ENCODE measurements at regions not wholly inside any gene's neighbourhood (a gene's known extent, or its start where the extent isn't known, plus 50 kb on each side); places are given as distances from the start of the nearest gene placed in this dataset.

DNA sequence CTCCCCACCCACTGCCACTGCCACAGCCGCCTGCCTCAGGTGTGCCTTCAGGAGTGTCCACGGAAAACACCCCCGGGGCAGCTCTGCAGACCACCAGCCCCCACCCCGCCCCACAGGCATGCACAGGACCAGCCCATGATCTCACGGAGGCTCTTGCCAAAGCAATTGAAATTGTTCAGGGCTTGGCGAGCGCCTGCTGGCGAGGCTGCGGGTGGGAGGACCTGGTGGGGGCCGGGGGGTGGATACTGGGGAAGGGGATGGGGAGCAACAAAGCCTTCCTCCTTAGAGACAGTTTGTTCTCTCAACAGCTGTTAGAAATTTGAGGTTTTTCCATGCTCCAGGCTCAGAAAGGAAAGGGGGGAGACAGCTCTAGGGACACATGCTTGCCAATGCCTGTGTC is 274.7 kb downstream of the MN1 start:
- Histone ChIP-seq H2BK120ac (replicated peaks; ENCODE audit: low read depth, low read length) (no peak overlapping the region), H3K4ac (replicated peaks; ENCODE audit: insufficient read length, low read depth, low read length) (no peak overlapping the region), H3K18ac (ENCODE audit: extremely low read depth, low read length) (no peak overlapping the region), H2BK15ac (ENCODE audit: low read length) (no peak overlapping the region), H3K36me3 (ENCODE audit: control insufficient read depth in 2 of 4, insufficient read depth in 4 of 4, low read length in 3 of 4) (no peaks in the 10 kb centered on the region), H4K20me1 (replicated peaks in 1 of 2; ENCODE audit: control insufficient read depth in 1 of 2, insufficient read depth in 2 of 2, low read length in 2 of 2) (no peaks in the 10 kb centered on the region), H4K5ac (ENCODE audit: insufficient read length, low read depth, low read length) (no peak overlapping the region), H3K23ac (ENCODE audit: insufficient read length) (no peak overlapping the region), H3K4me2 (ENCODE audit: insufficient read depth in 1 of 2, low read depth in 2 of 2, low read length in 2 of 2) (no peak overlapping the region), H3K9me3 (ENCODE audit: insufficient read depth in 2 of 2, low read depth in 1 of 2, low read length in 1 of 2) (no peaks in the 10 kb centered on the region), H3K9ac (replicated peaks in 1 of 4; ENCODE audit: extremely low read depth in 1 of 4, low read depth in 3 of 4, low read length in 3 of 4) (no peak overlapping the region), H2BK5ac (ENCODE audit: low read depth, low read length) (no peak overlapping the region), H2BK12ac (ENCODE audit: low read depth, low read length) (no peak overlapping the region), H3K27me3 (replicated peaks in 1 of 4; ENCODE audit: control insufficient read depth in 3 of 4, extremely low read depth in 1 of 4, insufficient read depth in 3 of 4, low read length in 3 of 4) (no peaks in the 10 kb centered on the region; a peak in 1 of 7 replicates), H2BK20ac (ENCODE audit: low read length) (no peak overlapping the region), H2AFZ (ENCODE audit: low read length) (no peak overlapping the region), H3K27ac (ENCODE audit: low read depth, low read length) (no peak overlapping the region), H4K91ac (replicated peaks; ENCODE audit: insufficient read length, low read length) (no peak overlapping the region), H2AK5ac (ENCODE audit: low read depth, low read length) (no peak overlapping the region), H3K56ac (replicated peaks; ENCODE audit: insufficient read length, low read depth, low read length) (no peak overlapping the region), H3K14ac (ENCODE audit: insufficient read length) (no peak overlapping the region), H3K79me1 (ENCODE audit: low read depth, low read length) (no peaks in the 10 kb centered on the region), H3K4me1 (replicated peaks in 1 of 4; ENCODE audit: control insufficient read depth in 3 of 4, insufficient read depth in 4 of 4, low read length in 3 of 4) (no peaks in the 10 kb centered on the region; a peak in 1 of 7 replicates), H3K23me2 (ENCODE audit: low read depth, low read length) (peaks cover 2% of the 10 kb centered on the region; the same call in 1 of the 2 replicates), H3K4me3 (ENCODE audit: extremely low read depth in 1 of 4, insufficient read depth in 2 of 4, low read depth in 3 of 4, low read length in 4 of 4) (no peak overlapping the region), H4K8ac (ENCODE audit: extremely low read depth, insufficient read depth, low read length) (no peak overlapping the region), H3K79me2 (ENCODE audit: control insufficient read depth in 1 of 2, insufficient read depth in 2 of 2, low read length in 2 of 2) (no peaks in the 10 kb centered on the region)
- POLR2A ChIA-PET (ENCODE audit: partially characterized antibody), result no interaction called here
- no peak for DNase-seq (ENCODE audit: low read depth in 1 of 2, low spot score in 2 of 2)
- TF ChIP-seq SP4 (IDR thresholded peaks at IDR 0.05; ENCODE audit: low read length), result no peak
- TF ChIP-seq EGR1 (IDR thresholded peaks at IDR 0.05; ENCODE audit: borderline replicate concordance, low read depth, low read length), result no peak
- TF ChIP-seq RFX5 (IDR thresholded peaks at IDR 0.05; ENCODE audit: borderline replicate concordance, low read depth, low read length), result no peak
- TF ChIP-seq CEBPB (IDR thresholded peaks at IDR 0.05; ENCODE audit: low read depth, low read length), result no peak
- TF ChIP-seq RXRA (IDR thresholded peaks at IDR 0.05; ENCODE audit: insufficient read depth, low read depth, low read length), result no peak
- TF ChIP-seq POU5F1 (IDR thresholded peaks at IDR 0.05; ENCODE audit: low read depth, low read length), result no peak
- TF ChIP-seq TBP (IDR thresholded peaks at IDR 0.05; ENCODE audit: low read depth, low read length), result no peak
- no peak for TF ChIP-seq TEAD4 (IDR thresholded peaks at IDR 0.05; ENCODE audit: low read depth, low read length)
- TF ChIP-seq EP300 (IDR thresholded peaks at IDR 0.05; ENCODE audit: borderline replicate concordance in 1 of 2, low read depth in 2 of 2, low read length in 2 of 2), result no peak
- no peak for TF ChIP-seq YY1 (IDR thresholded peaks at IDR 0.05; ENCODE audit: low read depth, low read length)
- TF ChIP-seq ZNF274 (IDR thresholded peaks at IDR 0.05; ENCODE audit: borderline replicate concordance, extremely low read depth, low read length), result no peak
- no peak for TF ChIP-seq TAF7 (optimal IDR thresholded peaks at IDR 0.05; ENCODE audit: borderline replicate concordance, low read depth, low read length)
- TF ChIP-seq NRF1 (IDR thresholded peaks at IDR 0.05; ENCODE audit: low read depth, low read length), result no peak
- no peak for TF ChIP-seq KDM5A (IDR thresholded peaks at IDR 0.05; ENCODE audit: low read length)
- 73% methylated on average over 8 of the region's 10 CpGs; no CpG with 5 or more reads in 1 of the 2 experiments for WGBS, 2 experiments (ENCODE audit: extremely low coverage in 1 of 2, insufficient coverage in 1 of 2, insufficient read length in 1 of 2, insufficient replicate concordance in 2 of 2, low coverage in 1 of 2, low lambda C conversion rate in 2 of 2, missing lambda C conversion rate in 1 of 2)
- CTCF ChIA-PET (ENCODE audit: partially characterized antibody), result interaction anchor here (0.9 to 2.0 kb wide), 3 partner anchors 10 to 292 kb away, joined by 3 to 9 read pairs (median 3); no protein-coding TSS in a partner anchor
- no peak for FAIRE-seq

Data from H1 (cell line).